ENCODE measurements at regions not wholly inside any gene's neighbourhood (a gene's known extent, or its start where the extent isn't known, plus 50 kb on each side); places are given as distances from the start of the nearest gene placed in this dataset.

DNA sequence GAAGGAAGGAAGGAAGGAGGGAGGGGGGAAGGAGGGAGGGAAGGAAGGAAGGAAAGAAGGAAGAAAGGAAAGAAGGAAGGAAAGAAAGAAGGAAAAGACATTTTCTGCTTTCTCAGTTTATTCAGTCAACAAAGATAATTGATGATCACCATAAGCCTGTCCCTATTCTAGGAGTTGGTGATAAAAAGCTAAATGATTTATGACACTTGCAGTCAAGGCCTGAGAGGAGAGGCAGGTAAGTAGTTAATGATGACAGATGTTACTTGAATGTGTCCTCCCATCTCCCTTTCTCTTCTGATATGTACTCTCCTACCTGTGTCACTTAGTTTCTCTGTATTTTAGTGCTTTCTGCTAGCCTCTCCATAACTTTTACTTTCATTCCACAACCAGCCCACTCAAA is 141.3 kb downstream of the SLITRK6 start:
- intact Hi-C loops (cut with micrococcal nuclease) = no loop called here
- TF ChIP-seq, protein P1, sequence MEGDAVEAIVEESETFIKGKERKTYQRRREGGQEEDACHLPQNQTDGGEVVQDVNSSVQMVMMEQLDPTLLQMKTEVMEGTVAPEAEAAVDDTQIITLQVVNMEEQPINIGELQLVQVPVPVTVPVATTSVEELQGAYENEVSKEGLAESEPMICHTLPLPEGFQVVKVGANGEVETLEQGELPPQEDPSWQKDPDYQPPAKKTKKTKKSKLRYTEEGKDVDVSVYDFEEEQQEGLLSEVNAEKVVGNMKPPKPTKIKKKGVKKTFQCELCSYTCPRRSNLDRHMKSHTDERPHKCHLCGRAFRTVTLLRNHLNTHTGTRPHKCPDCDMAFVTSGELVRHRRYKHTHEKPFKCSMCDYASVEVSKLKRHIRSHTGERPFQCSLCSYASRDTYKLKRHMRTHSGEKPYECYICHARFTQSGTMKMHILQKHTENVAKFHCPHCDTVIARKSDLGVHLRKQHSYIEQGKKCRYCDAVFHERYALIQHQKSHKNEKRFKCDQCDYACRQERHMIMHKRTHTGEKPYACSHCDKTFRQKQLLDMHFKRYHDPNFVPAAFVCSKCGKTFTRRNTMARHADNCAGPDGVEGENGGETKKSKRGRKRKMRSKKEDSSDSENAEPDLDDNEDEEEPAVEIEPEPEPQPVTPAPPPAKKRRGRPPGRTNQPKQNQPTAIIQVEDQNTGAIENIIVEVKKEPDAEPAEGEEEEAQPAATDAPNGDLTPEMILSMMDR (conservative IDR thresholded peaks at IDR 0.05; ENCODE audit: low read depth, low read length) = no peak
- TF ChIP-seq EZH2 (IDR thresholded peaks at IDR 0.05; ENCODE audit: low read length, unreplicated experiment) = no peak
- no peak for TF ChIP-seq EZH2phosphoT487 (IDR thresholded peaks at IDR 0.05; ENCODE audit: borderline replicate concordance, low read length)
- no peaks in the 10 kb centered on the region for H3K9me3 ChIP-seq (ENCODE audit: low read length)
- H3K79me2 ChIP-seq (ENCODE audit: low read length) = no peaks in the 10 kb centered on the region
- H2AFZ ChIP-seq (ENCODE audit: low read length) = no peak overlapping the region
- ChIA-PET POLR2A (ENCODE audit: unreplicated experiment) (no interaction called here), CTCF (no interaction called here)
- H3F3A ChIP-seq (ENCODE audit: low read length, unreplicated experiment) = no peaks in the 10 kb centered on the region
- no peak overlapping the region for H3K27ac ChIP-seq (ENCODE audit: low read length)
- H3K4me2 ChIP-seq (ENCODE audit: low read length) = no peak overlapping the region
- no peak overlapping the region for H3K9ac ChIP-seq (ENCODE audit: low read length)
- H3K9me2 ChIP-seq (replicated peaks; ENCODE audit: low read length) = no peaks in the 10 kb centered on the region
- ATAC-seq (no peak), DNase-seq (no peak)
- H3K27me3 ChIP-seq (ENCODE audit: low read length) = no peaks in the 10 kb centered on the region
- no peaks in the 10 kb centered on the region for H4K20me1 ChIP-seq (ENCODE audit: low read length)
- no peak overlapping the region for H3K4me3 ChIP-seq (ENCODE audit: low read length)
- H3K36me3 ChIP-seq (ENCODE audit: low read depth, low read length) = no peaks in the 10 kb centered on the region
- no TSS peak for BruUV-seq (replicated peaks)
- H3K4me1 ChIP-seq (ENCODE audit: insufficient read depth, low read length) = peaks cover 5% of the 10 kb centered on the region

DNA sequence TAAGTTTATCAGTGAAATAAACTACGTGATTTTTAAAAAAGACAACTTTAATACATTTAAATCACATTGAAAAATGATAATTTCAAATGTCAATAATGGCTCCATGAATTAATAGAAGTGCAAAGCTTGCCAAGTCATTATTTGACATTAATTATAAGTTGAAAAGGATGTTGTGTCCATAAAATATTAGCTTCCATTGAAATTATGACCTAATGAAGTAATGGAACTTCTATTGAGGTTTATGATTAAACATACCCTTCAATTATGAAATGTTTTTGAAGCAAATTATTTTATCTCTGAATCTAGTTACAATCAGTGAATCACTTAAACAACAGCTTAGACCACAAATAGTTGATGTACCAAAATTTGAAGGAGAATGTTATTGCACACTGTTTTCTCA is 144.2 kb downstream of the SLITRK6 start:
- H2AFZ ChIP-seq (ENCODE audit: low read length) = no peak overlapping the region
- H3K4me2 ChIP-seq (ENCODE audit: low read length) = no peak overlapping the region
- ChIA-PET POLR2A (ENCODE audit: unreplicated experiment) (no interaction called here), CTCF (no interaction called here)
- H3K9ac ChIP-seq (ENCODE audit: low read length) = no peak overlapping the region
- H3K4me3 ChIP-seq (ENCODE audit: low read length) = no peak overlapping the region
- H3K4me1 ChIP-seq (ENCODE audit: insufficient read depth, low read length) = peaks cover 5% of the 10 kb centered on the region
- H3K9me3 ChIP-seq (ENCODE audit: low read length) = no peaks in the 10 kb centered on the region
- H3K27ac ChIP-seq (ENCODE audit: low read length) = no peak overlapping the region
- BruUV-seq (replicated peaks) = no TSS peak
- DNase-seq (no peak), ATAC-seq (no peak)
- TF ChIP-seq, protein P1 (conservative IDR thresholded peaks at IDR 0.05; ENCODE audit: low read depth, low read length) = no peak
- TF ChIP-seq EZH2 (IDR thresholded peaks at IDR 0.05; ENCODE audit: low read length, unreplicated experiment) = no peak
- TF ChIP-seq EZH2phosphoT487 (IDR thresholded peaks at IDR 0.05; ENCODE audit: borderline replicate concordance, low read length) = no peak
- no peaks in the 10 kb centered on the region for H3K79me2 ChIP-seq (ENCODE audit: low read length)
- H3F3A ChIP-seq (ENCODE audit: low read length, unreplicated experiment) = no peaks in the 10 kb centered on the region
- no peaks in the 10 kb centered on the region for H3K27me3 ChIP-seq (ENCODE audit: low read length)
- no peaks in the 10 kb centered on the region for H3K9me2 ChIP-seq (replicated peaks; ENCODE audit: low read length)
- intact Hi-C loops (cut with micrococcal nuclease) = no loop called here
- H3K36me3 ChIP-seq (ENCODE audit: low read depth, low read length) = no peaks in the 10 kb centered on the region
- no peaks in the 10 kb centered on the region for H4K20me1 ChIP-seq (ENCODE audit: low read length)

DNA sequence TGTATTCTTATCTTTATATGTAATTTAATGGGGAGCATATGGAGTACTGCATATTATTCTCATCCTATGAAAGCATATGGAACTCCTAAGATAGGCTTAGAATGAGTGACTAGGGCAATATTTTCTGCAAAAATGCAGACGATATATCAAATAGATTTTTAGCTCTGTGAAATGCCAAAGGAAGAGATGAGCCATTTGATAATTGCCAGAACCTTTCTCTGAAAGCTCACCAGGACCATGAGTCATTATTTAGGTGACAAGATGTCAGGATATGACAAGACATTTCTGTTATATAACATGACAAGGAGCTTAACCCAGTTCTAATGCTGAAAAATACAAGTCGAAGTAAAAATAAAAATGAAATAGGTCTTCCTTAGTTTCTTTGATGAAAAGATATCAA is 145.0 kb downstream of the SLITRK6 start:
- Histone ChIP-seq H4K20me1 (ENCODE audit: low read length) (no peaks in the 10 kb centered on the region), H3K9ac (ENCODE audit: low read length) (no peak overlapping the region), H3F3A (ENCODE audit: low read length, unreplicated experiment) (no peaks in the 10 kb centered on the region), H3K27me3 (ENCODE audit: low read length) (no peaks in the 10 kb centered on the region), H3K36me3 (ENCODE audit: low read depth, low read length) (no peaks in the 10 kb centered on the region), H3K4me2 (ENCODE audit: low read length) (no peak overlapping the region), H3K4me1 (ENCODE audit: insufficient read depth, low read length) (peaks cover 5% of the 10 kb centered on the region; the same call in 1 of the 2 replicates), H3K4me3 (ENCODE audit: low read length) (no peak overlapping the region), H3K9me3 (ENCODE audit: low read length) (no peaks in the 10 kb centered on the region), H2AFZ (ENCODE audit: low read length) (no peak overlapping the region), H3K79me2 (ENCODE audit: low read length) (no peaks in the 10 kb centered on the region), H3K9me2 (replicated peaks; ENCODE audit: low read length) (no peaks in the 10 kb centered on the region), H3K27ac (ENCODE audit: low read length) (no peak overlapping the region)
- POLR2A ChIA-PET (ENCODE audit: unreplicated experiment) = no interaction called here
- DNase-seq (peak; percentile 36), ATAC-seq (0 out of 2 replicates have a peak, but pooled peaks have one; percentile 13)
- intact Hi-C loops (cut with micrococcal nuclease) = no loop called here
- CTCF ChIA-PET = no interaction called here
- TF ChIP-seq EZH2 (IDR thresholded peaks at IDR 0.05; ENCODE audit: low read length, unreplicated experiment) (no peak), EZH2phosphoT487 (IDR thresholded peaks at IDR 0.05; ENCODE audit: borderline replicate concordance, low read length) (no peak)
- TF ChIP-seq, protein P1 (conservative IDR thresholded peaks at IDR 0.05; ENCODE audit: low read depth, low read length) = no peak
- BruUV-seq (replicated peaks) = no TSS peak
